ENCODE measurements at regions not wholly inside any gene's neighbourhood (a gene's known extent, or its start where the extent isn't known, plus 50 kb on each side); places are given as distances from the start of the nearest gene placed in this dataset.

GRCh38 chr7:130794619-130794922, 60.6 kb upstream of the KLF14 start:
- H3K36me3 ChIP-seq (ENCODE audit: control insufficient read depth in 2 of 2, insufficient read depth in 1 of 2, low read length in 2 of 2), result no peaks in the 10 kb centered on the region
- ChIA-PET POLR2A (no interaction called here), CTCF (interaction anchor here (0.6 to 0.7 kb wide), 2 partner anchors 201 to 300 kb away, joined by 3 read pairs; no protein-coding TSS in a partner anchor)
- no peak overlapping the region for H3K27ac ChIP-seq (ENCODE audit: extremely low read depth, low read depth, low read length)
- H3K4me1 ChIP-seq (ENCODE audit: control insufficient read depth, insufficient read depth, low read length), result no peaks in the 10 kb centered on the region
- TF ChIP-seq ZNF654 (tag by site-specific recombination; IDR thresholded peaks at IDR 0.05; ENCODE audit: low read depth), result no peak
- TF ChIP-seq, protein P1, sequence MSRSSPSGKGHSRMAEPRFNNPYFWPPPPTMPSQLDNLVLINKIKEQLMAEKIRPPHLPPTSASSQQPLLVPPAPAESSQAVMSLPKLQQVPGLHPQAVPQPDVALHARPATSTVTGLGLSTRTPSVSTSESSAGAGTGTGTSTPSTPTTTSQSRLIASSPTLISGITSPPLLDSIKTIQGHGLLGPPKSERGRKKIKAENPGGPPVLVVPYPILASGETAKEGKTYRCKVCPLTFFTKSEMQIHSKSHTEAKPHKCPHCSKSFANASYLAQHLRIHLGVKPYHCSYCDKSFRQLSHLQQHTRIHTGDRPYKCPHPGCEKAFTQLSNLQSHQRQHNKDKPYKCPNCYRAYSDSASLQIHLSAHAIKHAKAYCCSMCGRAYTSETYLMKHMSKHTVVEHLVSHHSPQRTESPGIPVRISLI (tag by site-specific recombination; IDR thresholded peaks at IDR 0.05), result no peak
- no peak for TF ChIP-seq SP7 (tag by site-specific recombination; IDR thresholded peaks at IDR 0.05)
- TF ChIP-seq ZNF324 (tag by site-specific recombination; IDR thresholded peaks at IDR 0.05), result no peak
- TF ChIP-seq ZNF629 (tag by site-specific recombination; IDR thresholded peaks at IDR 0.05), result no peak
- no peak for TF ChIP-seq ZXDB (tag by site-specific recombination; IDR thresholded peaks at IDR 0.05)
- no peak for TF ChIP-seq IKZF3 (tag by site-specific recombination; IDR thresholded peaks at IDR 0.05)
- TF ChIP-seq ZNF76 (tag by site-specific recombination; IDR thresholded peaks at IDR 0.05; ENCODE audit: borderline replicate concordance, low read depth), result no peak
- no peak for TF ChIP-seq ZNF37A (tag by site-specific recombination; IDR thresholded peaks at IDR 0.05)
- TF ChIP-seq, protein P2, sequence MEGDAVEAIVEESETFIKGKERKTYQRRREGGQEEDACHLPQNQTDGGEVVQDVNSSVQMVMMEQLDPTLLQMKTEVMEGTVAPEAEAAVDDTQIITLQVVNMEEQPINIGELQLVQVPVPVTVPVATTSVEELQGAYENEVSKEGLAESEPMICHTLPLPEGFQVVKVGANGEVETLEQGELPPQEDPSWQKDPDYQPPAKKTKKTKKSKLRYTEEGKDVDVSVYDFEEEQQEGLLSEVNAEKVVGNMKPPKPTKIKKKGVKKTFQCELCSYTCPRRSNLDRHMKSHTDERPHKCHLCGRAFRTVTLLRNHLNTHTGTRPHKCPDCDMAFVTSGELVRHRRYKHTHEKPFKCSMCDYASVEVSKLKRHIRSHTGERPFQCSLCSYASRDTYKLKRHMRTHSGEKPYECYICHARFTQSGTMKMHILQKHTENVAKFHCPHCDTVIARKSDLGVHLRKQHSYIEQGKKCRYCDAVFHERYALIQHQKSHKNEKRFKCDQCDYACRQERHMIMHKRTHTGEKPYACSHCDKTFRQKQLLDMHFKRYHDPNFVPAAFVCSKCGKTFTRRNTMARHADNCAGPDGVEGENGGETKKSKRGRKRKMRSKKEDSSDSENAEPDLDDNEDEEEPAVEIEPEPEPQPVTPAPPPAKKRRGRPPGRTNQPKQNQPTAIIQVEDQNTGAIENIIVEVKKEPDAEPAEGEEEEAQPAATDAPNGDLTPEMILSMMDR (tag by site-specific recombination; IDR thresholded peaks at IDR 0.05), result no peak
- no peak for TF ChIP-seq TCF7L2 (IDR thresholded peaks at IDR 0.05; ENCODE audit: borderline replicate concordance, low read depth, low read length)
- no peak for TF ChIP-seq MYNN (tag by site-specific recombination; IDR thresholded peaks at IDR 0.05; ENCODE audit: borderline replicate concordance)
- TF ChIP-seq ZNF776 (tag by site-specific recombination; IDR thresholded peaks at IDR 0.05; ENCODE audit: borderline replicate concordance), result no peak
- no peak for TF ChIP-seq HOXD13 (CRISPR knock-in tag; IDR thresholded peaks at IDR 0.05; ENCODE audit: borderline replicate concordance)
- no peak for TF ChIP-seq ZNF692 (tag by site-specific recombination; IDR thresholded peaks at IDR 0.05)
- TF ChIP-seq, protein P3, sequence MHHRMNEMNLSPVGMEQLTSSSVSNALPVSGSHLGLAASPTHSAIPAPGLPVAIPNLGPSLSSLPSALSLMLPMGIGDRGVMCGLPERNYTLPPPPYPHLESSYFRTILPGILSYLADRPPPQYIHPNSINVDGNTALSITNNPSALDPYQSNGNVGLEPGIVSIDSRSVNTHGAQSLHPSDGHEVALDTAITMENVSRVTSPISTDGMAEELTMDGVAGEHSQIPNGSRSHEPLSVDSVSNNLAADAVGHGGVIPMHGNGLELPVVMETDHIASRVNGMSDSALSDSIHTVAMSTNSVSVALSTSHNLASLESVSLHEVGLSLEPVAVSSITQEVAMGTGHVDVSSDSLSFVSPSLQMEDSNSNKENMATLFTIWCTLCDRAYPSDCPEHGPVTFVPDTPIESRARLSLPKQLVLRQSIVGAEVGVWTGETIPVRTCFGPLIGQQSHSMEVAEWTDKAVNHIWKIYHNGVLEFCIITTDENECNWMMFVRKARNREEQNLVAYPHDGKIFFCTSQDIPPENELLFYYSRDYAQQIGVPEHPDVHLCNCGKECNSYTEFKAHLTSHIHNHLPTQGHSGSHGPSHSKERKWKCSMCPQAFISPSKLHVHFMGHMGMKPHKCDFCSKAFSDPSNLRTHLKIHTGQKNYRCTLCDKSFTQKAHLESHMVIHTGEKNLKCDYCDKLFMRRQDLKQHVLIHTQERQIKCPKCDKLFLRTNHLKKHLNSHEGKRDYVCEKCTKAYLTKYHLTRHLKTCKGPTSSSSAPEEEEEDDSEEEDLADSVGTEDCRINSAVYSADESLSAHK (tag by site-specific recombination; IDR thresholded peaks at IDR 0.05), result no peak
- TF ChIP-seq ZNF214 (tag by site-specific recombination; IDR thresholded peaks at IDR 0.05; ENCODE audit: borderline replicate concordance), result no peak
- TF ChIP-seq ZNF626 (tag by site-specific recombination; IDR thresholded peaks at IDR 0.05), result no peak
- TF ChIP-seq, protein P4, sequence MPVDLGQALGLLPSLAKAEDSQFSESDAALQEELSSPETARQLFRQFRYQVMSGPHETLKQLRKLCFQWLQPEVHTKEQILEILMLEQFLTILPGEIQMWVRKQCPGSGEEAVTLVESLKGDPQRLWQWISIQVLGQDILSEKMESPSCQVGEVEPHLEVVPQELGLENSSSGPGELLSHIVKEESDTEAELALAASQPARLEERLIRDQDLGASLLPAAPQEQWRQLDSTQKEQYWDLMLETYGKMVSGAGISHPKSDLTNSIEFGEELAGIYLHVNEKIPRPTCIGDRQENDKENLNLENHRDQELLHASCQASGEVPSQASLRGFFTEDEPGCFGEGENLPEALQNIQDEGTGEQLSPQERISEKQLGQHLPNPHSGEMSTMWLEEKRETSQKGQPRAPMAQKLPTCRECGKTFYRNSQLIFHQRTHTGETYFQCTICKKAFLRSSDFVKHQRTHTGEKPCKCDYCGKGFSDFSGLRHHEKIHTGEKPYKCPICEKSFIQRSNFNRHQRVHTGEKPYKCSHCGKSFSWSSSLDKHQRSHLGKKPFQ (tag by site-specific recombination; IDR thresholded peaks at IDR 0.05), result no peak
- no peak for TF ChIP-seq HOXC10 (CRISPR knock-in tag; IDR thresholded peaks at IDR 0.05)
- no peak overlapping the region for H3K4me3 ChIP-seq (ENCODE audit: low read depth, low read length)
- H3K9me3 ChIP-seq (ENCODE audit: control insufficient read depth, insufficient read depth, low read depth, low read length), result no peaks in the 10 kb centered on the region

Measured in HEK293 (cell line).